ENCODE measurements at regions not wholly inside any gene's neighbourhood (a gene's known extent, or its start where the extent isn't known, plus 50 kb on each side); places are given as distances from the start of the nearest gene placed in this dataset.

GRCh38 chr14:22393796-22394195, 195.2 kb downstream of the DAD1 start:
- no peak for DNase-seq (ENCODE audit: extremely low read depth, low read depth, low spot score)

GRCh38 chr14:22391908-22392565, 197.0 kb downstream of the DAD1 start:
- peak; percentile 58 for DNase-seq (ENCODE audit: extremely low read depth, low read depth, low spot score)

GRCh38 chr14:22390824-22391461, 198.1 kb downstream of the DAD1 start:
- DNase-seq (ENCODE audit: extremely low read depth, low read depth, low spot score), result no peak

- no peak for DNase-seq (ENCODE audit: extremely low read depth, low read depth, low spot score)
These were observed 198.8 kb downstream of the DAD1 start for GRCh38 chr14:22390195-22390594.

- no peak for DNase-seq (ENCODE audit: extremely low read depth, low read depth, low spot score)
These were observed 200.1 kb downstream of the DAD1 start for GRCh38 chr14:22388669-22389595.

GRCh38 chr14:22387776-22388241, 201.2 kb downstream of the DAD1 start:
- no peak for DNase-seq (ENCODE audit: extremely low read depth, low read depth, low spot score)

- DNase-seq (ENCODE audit: extremely low read depth, low read depth, low spot score), result peak; percentile 64
These were observed 201.9 kb downstream of the DAD1 start for GRCh38 chr14:22386924-22387775.

- DNase-seq (ENCODE audit: extremely low read depth, low read depth, low spot score), result no peak
These were observed 204.0 kb downstream of the DAD1 start for GRCh38 chr14:22384974-22385526.

- DNase-seq (ENCODE audit: extremely low read depth, low read depth, low spot score), result no peak
These were observed 204.9 kb downstream of the DAD1 start for GRCh38 chr14:22384167-22384549.

GRCh38 chr14:22383515-22384166, 205.4 kb downstream of the DAD1 start:
- no peak for DNase-seq (ENCODE audit: extremely low read depth, low read depth, low spot score)

GRCh38 chr14:22382955-22383354, 206.1 kb downstream of the DAD1 start:
- DNase-seq (ENCODE audit: extremely low read depth, low read depth, low spot score), result no peak

- DNase-seq (ENCODE audit: extremely low read depth, low read depth, low spot score), result no peak
These were observed 206.6 kb downstream of the DAD1 start for GRCh38 chr14:22382395-22382794.

- no peak for DNase-seq (ENCODE audit: extremely low read depth, low read depth, low spot score)
These were observed 207.3 kb downstream of the DAD1 start for GRCh38 chr14:22381766-22382165.

- no peak for DNase-seq (ENCODE audit: extremely low read depth, low read depth, low spot score)
These were observed 207.6 kb downstream of the DAD1 start for GRCh38 chr14:22381408-22381760.

GRCh38 chr14:22380571-22381407, 208.2 kb downstream of the DAD1 start:
- no peak for DNase-seq (ENCODE audit: extremely low read depth, low read depth, low spot score)

- no peak for DNase-seq (ENCODE audit: extremely low read depth, low read depth, low spot score)
These were observed 209.3 kb downstream of the DAD1 start for GRCh38 chr14:22379727-22380126.

- DNase-seq (ENCODE audit: extremely low read depth, low read depth, low spot score), result no peak
These were observed 210.8 kb downstream of the DAD1 start for GRCh38 chr14:22378181-22378580.

- peak; percentile 39 for DNase-seq (ENCODE audit: extremely low read depth, low read depth, low spot score)
These were observed 213.6 kb downstream of the DAD1 start for GRCh38 chr14:22375321-22375930.
